Ammon's horn (tissue), 1 donor: ENCODE measurements at regions not wholly inside any gene's neighbourhood (a gene's known extent, or its start where the extent isn't known, plus 50 kb on each side); places are given as distances from the start of the nearest gene placed in this dataset.

Experiments used
- DNase-seq: peaks from one replicate; pipeline ENCODE4 v3.0.0-alpha.2; 2016; ENCODE audit warnings: low spot score

- DNase-seq: no peak
Measured at GRCh38 chr6:170177772-170178560, 112.9 kb downstream of the DLL1 start.

GRCh38 chr6:170176898-170177771 lies 113.7 kb downstream of the DLL1 start:
- no peak for DNase-seq

DNA sequence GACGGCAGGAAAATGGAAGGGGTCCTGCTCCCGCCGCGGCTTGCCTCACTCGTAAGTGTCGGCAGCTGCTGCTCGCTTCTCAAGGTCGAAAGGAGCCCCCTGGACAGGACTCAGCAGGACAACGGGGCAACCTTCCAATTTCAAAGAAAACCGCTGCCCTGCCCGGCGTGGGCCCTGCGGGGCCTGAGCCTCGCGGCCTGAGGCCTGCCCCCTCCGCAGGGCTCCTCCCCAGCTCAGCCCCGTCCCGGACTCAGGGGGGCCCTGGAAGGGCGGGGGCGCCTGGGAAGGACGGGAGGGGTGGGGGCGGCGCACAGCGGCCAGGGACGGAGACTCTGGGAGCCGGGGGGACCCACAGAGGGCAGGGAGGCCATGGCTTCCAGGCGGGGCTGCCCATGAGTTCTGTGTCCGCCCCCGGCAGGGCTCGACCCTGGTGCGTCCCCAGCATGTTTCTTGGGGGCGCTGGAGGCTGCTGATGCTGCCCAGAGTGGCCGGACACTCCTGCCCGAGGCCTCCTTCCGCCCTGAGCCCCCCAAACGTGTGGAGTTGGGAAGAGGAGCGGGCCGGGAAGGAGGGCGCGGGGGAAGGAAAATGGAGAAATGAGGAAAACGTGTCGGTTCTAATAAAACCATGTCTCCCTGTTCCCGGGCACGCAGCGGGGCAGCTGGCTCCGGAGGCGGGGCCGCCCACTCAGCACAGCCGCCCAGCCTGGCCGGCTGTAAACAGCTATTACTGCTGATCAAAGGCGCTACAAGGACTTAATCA lies 114.6 kb downstream of the DLL1 start:
- no peak for DNase-seq

DNA sequence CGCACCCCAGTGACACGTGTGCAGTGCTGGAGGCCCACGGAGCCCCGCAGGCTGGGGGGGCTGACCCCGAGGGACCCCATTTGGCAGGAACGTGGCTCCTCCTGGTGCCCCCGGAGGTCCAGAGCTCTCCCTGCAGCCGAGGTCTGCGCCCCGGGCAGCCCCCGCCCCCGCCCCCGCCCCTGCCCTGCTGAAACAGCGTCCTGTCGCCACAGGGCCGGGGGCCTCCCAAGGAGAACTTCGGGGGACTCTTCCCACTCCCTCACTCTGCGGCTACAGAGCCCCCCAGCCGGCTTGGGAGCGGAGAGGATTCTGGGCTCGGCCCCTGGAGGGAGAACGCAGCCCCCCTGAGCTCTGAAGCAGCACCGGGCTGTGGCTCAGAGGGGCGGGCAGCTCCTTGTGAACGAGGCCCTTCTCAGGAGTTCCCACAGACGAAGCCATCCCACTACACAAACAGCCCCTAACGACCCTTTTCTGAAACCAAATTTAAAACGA lies 115.2 kb downstream of the DLL1 start:
- no peak for DNase-seq

- DNase-seq: no peak
Measured at GRCh38 chr6:170174771-170175643, 115.9 kb downstream of the DLL1 start.

GRCh38 chr6:170174124-170174770 lies 116.6 kb downstream of the DLL1 start:
- peak; percentile 58 for DNase-seq

- DNase-seq: no peak
Measured at GRCh38 chr6:170173335-170173881, 117.5 kb downstream of the DLL1 start.

DNA sequence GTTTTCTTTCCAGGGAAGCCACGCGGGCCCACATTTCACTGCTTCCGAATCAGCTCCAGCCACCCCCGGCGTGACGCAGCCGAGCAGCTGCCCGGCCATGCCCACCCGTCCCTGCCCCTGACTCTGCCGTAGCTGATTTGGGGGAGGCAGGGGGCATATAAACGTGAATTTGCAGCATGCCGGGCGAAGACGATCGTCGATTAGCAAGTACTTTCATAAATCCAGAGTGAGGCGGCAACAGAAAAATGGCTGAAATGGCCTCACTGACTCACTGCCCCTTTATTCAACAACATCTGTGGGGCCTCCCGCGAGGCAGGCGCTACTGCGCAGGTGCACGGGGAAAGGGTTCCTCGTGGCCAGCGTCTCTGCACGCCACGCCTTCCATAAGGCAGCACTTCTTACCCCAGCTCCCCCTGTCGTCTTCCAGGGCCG lies 118.0 kb downstream of the DLL1 start:
- DNase-seq: no peak

GRCh38 chr6:170172392-170172791 lies 118.5 kb downstream of the DLL1 start:
- no peak for DNase-seq

GRCh38 chr6:170167657-170168159 lies 123.2 kb downstream of the DLL1 start:
- DNase-seq: no peak

GRCh38 chr6:170166511-170167122 lies 124.3 kb downstream of the DLL1 start:
- DNase-seq: no peak

DNA sequence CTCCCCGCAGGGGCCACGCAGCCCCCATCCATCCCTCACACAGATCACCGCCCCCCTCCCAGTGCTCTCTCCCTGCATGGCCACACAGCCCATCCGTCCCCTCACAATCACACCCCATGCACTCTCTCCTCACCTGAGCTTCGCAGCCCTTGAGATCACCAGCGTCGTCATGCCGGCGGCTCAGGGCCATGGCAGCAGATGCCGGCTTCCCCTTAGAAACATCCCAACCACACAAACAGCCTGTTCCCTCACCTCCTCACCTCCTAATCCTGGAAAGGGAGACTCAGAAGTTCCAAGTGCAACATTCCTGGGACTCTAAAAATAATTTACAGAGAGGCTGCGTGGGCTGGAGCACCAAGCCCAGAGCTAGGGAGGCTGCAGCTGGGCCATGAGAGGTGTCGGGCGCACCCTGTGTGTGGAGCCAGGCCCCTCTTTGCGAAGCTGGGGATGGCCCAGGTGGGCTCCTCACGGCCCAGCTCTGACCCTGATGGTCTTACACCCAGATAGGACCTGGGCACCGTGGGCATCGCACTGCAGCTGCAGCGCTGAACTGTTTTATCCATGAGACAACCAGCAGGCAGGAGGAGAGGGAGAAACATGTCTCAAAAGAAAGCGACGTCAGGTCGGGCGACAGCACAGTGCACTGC lies 125.3 kb downstream of the DLL1 start:
- no peak for DNase-seq

DNA sequence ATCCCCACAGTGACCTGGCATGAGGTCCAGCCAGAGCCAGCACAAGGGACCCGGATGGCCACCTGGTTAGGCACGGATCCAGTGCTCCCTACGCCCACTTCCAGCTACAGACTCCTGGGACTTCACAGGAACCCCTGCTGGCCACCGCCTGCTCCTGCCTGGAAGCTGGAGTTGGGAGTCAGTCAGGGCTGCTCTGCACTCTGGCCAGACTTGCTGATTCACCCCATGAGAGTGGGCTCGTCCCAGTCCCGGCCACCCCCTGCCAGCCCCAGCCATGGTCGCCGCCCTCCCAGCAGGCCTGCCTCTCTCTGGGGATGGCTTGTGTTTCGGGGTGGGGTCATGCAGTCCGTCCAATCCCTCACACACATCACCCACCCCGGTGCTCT lies 125.8 kb downstream of the DLL1 start:
- no peak for DNase-seq

DNA sequence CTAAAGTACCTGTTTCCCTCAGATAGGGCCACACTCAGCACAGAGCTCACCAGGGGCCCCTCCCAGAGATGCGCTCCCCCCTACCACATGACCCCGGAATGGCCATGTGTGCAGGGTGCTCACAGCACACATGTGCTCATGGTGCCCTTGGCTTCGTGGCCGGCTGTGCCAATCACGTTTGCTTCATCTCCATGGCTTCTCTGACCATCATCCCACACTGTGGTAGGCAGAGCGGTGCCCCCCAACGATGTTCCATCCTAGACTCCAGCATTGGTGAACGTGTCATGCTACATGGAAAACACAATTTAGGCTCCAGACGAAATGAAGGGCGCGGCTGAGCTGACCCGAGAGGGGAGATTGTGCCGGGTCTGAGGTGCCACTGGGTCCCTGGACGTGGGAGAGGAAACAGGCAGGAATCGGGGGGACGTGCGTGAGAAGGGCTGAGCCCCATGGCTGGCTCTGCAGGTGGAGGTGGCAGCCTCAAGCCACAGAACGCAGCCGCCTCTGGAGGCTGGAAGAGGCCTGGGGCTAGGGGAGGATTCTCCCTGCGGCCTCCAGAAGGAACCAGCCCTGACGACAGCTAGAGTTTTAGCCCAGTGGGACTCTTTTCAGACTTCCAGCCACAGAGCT lies 126.5 kb downstream of the DLL1 start:
- no peak for DNase-seq

DNA sequence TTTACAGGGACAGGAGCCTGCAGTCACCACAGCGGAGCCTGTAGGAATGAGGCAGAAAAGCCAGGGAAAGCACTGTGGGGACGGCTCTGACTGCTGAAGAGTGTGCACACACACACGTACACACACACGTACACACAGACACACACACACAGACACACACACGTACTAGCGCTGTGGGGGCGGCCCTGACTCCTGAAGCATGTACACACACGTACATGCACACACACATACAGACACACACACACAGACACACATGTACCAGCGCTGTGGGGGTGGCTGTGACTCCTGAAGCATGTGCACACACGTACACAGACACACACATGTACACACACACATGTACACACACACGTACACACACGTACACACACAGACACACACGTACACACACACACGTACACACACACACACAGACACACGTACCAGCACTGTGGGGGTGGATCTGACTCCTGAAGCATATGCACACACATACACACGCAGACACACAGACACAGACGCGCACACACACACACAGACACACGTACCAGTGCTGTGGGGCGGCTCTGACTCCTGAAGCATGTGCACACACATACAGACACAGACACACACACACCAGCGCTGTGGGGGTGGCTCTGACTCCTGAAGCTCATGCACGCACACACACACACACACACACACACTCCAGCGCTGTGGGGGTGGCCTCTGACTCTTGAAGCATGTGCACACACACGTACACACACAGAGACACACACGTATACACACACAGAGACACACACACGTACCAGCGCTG lies 127.3 kb downstream of the DLL1 start:
- DNase-seq: no peak

GRCh38 chr6:170162775-170163404 lies 128.0 kb downstream of the DLL1 start:
- no peak for DNase-seq

GRCh38 chr6:170162011-170162774 lies 128.7 kb downstream of the DLL1 start:
- no peak for DNase-seq
